RWPE2 (cell line): ENCODE measurements at regions not wholly inside any gene's neighbourhood (a gene's known extent, or its start where the extent isn't known, plus 50 kb on each side); places are given as distances from the start of the nearest gene placed in this dataset.

Experiments used
- ATAC-seq: fragments of 200-7000 bp; cut with Tn5 transposase; 3 replicates; pipeline ENCODE4 v1.9.1; 2021; ENCODE audit warnings: low read depth
- DNase-seq: peaks from one replicate; pipeline ENCODE4 v3.0.0-alpha.2; 2020; ENCODE audit warnings: low spot score
- H3K27ac ChIP-seq: fragments of 450-650 bp; 2 replicates; pipeline ENCODE4 v1.5.1; 2017; ENCODE audit warnings: mild to moderate bottlenecking; ENCODE audit not compliant: poor library complexity, severe bottlenecking
- H3K27me3 ChIP-seq: fragments of 250-450 bp; sonication (Bioruptor Pico); 2 replicates; pipeline ENCODE4 v1.5.1; 2021; ENCODE audit warnings: mild to moderate bottlenecking, moderate library complexity; ENCODE audit not compliant: insufficient read depth, poor library complexity, severe bottlenecking
- H3K36me3 ChIP-seq: fragments of 250-450 bp; sonication (Bioruptor Pico); 2 replicates; pipeline ENCODE4 v1.5.1; 2020; ENCODE audit warnings: low read depth, mild to moderate bottlenecking, moderate library complexity
- H3K4me1 ChIP-seq: fragments of 250-450 bp; sonication (Bioruptor Pico); 2 replicates; pipeline ENCODE4 v1.5.1; 2021; ENCODE audit warnings: mild to moderate bottlenecking, moderate library complexity; ENCODE audit not compliant: insufficient read depth, poor library complexity, severe bottlenecking
- H3K4me3 ChIP-seq: fragments of 250-450 bp; sonication (Bioruptor Pico); 2 replicates; pipeline ENCODE4 v1.5.1; 2021; ENCODE audit warnings: mild to moderate bottlenecking, moderate library complexity; ENCODE audit not compliant: severe bottlenecking
- H3K9me3 ChIP-seq: fragments of 250-450 bp; sonication (Bioruptor Pico); 2 replicates; pipeline ENCODE4 v1.5.1; 2021; ENCODE audit warnings: mild to moderate bottlenecking, moderate library complexity; ENCODE audit not compliant: severe bottlenecking
- TF ChIP-seq, protein P1 (sequence below): fragments of 450-650 bp; IDR thresholded peaks from one replicate; pipeline ENCODE4 v1.5.1; 2017; ENCODE audit warnings: mild to moderate bottlenecking, moderate library complexity; ENCODE audit not compliant: poor library complexity, severe bottlenecking

- Histone ChIP-seq H3K4me3 (no peak overlapping the region), H3K27me3 (no peaks in the 10 kb centered on the region)
- TF ChIP-seq, protein P1, sequence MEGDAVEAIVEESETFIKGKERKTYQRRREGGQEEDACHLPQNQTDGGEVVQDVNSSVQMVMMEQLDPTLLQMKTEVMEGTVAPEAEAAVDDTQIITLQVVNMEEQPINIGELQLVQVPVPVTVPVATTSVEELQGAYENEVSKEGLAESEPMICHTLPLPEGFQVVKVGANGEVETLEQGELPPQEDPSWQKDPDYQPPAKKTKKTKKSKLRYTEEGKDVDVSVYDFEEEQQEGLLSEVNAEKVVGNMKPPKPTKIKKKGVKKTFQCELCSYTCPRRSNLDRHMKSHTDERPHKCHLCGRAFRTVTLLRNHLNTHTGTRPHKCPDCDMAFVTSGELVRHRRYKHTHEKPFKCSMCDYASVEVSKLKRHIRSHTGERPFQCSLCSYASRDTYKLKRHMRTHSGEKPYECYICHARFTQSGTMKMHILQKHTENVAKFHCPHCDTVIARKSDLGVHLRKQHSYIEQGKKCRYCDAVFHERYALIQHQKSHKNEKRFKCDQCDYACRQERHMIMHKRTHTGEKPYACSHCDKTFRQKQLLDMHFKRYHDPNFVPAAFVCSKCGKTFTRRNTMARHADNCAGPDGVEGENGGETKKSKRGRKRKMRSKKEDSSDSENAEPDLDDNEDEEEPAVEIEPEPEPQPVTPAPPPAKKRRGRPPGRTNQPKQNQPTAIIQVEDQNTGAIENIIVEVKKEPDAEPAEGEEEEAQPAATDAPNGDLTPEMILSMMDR: no peak
These were observed 479.7 kb downstream of the DNAJB9 start for GRCh38 chr7:109049366-109049765.

GRCh38 chr7:109059089-109059488 is 489.4 kb downstream of the DNAJB9 start:
- Histone ChIP-seq H3K9me3 (peaks cover 4% of the 10 kb centered on the region), H3K27me3 (no peaks in the 10 kb centered on the region), H3K27ac (no peak overlapping the region), H3K36me3 (no peaks in the 10 kb centered on the region), H3K4me1 (no peaks in the 10 kb centered on the region), H3K4me3 (no peak overlapping the region)
- TF ChIP-seq, protein P1: no peak
- ATAC-seq: no peak
- DNase-seq: no peak

More at GRCh38 chr7:109049366-109049765, 479.7 kb downstream of the DNAJB9 start:
- no peak for ATAC-seq
- no peak for DNase-seq
- no peak overlapping the region for H3K27ac ChIP-seq
- H3K36me3 ChIP-seq: no peaks in the 10 kb centered on the region
- no peaks in the 10 kb centered on the region for H3K9me3 ChIP-seq
- H3K4me1 ChIP-seq: no peaks in the 10 kb centered on the region

DNA sequence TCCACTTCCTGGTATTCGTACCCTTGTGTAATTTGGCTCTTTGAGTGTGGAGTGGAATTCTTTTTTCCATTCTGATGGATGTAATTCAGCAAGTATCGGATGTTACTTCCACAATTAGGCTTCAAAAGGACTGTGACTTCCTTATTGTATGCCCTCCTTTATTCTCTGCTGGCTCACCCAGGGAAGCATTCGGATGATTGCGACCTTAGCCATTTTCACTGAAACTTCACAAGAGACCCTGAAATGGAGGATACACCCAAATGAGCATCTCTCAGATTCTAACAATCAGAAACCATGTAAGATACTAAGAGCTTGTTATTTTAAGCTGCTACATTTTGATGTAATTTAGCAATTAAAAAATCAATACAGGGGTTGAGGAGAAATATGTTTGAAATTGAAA is 493.1 kb downstream of the DNAJB9 start:
- DNase-seq: no peak
- ATAC-seq: no peak
- no peak overlapping the region for H3K4me3 ChIP-seq
- no peak overlapping the region for H3K27ac ChIP-seq
- TF ChIP-seq, protein P1: no peak
- H3K9me3 ChIP-seq: peaks cover 4% of the 10 kb centered on the region
- no peaks in the 10 kb centered on the region for H3K4me1 ChIP-seq
- no peaks in the 10 kb centered on the region for H3K36me3 ChIP-seq
- no peaks in the 10 kb centered on the region for H3K27me3 ChIP-seq

GRCh38 chr7:109073543-109073942 is 503.9 kb downstream of the DNAJB9 start:
- no peak for DNase-seq
- H3K4me1 ChIP-seq: no peaks in the 10 kb centered on the region
- no peak overlapping the region for H3K4me3 ChIP-seq
- TF ChIP-seq, protein P1: no peak
- no peak for ATAC-seq
- no peaks in the 10 kb centered on the region for H3K36me3 ChIP-seq
- no peaks in the 10 kb centered on the region for H3K27me3 ChIP-seq
- no peaks in the 10 kb centered on the region for H3K9me3 ChIP-seq
- no peak overlapping the region for H3K27ac ChIP-seq

DNA sequence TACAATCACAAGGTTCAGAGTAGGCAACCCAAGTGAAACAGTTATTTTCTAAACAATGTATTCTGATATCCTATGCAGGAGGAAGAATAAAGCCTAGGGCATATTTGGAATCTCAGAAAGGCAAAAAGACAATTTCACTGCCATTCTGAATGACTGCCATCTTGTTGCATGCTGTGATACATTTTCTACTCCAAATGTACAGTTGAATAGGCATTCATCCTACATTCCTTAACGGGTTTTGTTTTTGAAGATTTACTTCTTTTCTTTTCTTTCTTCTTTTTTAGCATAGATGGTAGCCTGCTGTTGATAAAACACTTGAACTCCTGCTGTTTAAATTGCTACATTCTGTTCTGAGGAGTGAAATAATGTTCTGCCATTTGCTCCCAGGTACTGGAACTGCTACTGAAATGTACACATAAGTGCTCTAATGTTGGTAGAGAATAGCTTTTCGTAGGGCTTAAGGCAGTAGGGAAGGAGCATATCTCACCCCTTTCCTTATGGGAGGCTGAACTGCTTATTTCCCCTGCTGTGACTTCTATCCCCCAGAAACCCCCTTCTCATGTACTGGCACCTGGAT is 506.8 kb downstream of the DNAJB9 start:
- Histone ChIP-seq H3K4me1 (no peaks in the 10 kb centered on the region), H3K9me3 (no peaks in the 10 kb centered on the region), H3K27me3 (no peaks in the 10 kb centered on the region), H3K36me3 (no peaks in the 10 kb centered on the region), H3K4me3 (no peak overlapping the region), H3K27ac (no peak overlapping the region)
- TF ChIP-seq, protein P1: no peak
- no peak for ATAC-seq
- no peak for DNase-seq
